ENCODE measurements at regions not wholly inside any gene's neighbourhood (a gene's known extent, or its start where the extent isn't known, plus 50 kb on each side); places are given as distances from the start of the nearest gene placed in this dataset.

GRCh38 chr10:10273661-10274060 is 744.0 kb upstream of the CELF2 start:
- no peaks in the 10 kb centered on the region for H3K36me3 ChIP-seq (ENCODE audit: control insufficient read depth in 3 of 3, insufficient read depth in 2 of 3, low read depth in 1 of 3, low read length in 3 of 3)
- no peaks in the 10 kb centered on the region for H3K4me1 ChIP-seq (ENCODE audit: control insufficient read depth in 3 of 3, insufficient read depth in 2 of 3, low read depth in 1 of 3, low read length in 2 of 3)
- no peak overlapping the region for H3K27ac ChIP-seq (ENCODE audit: low read depth in 1 of 3, low read length in 2 of 3)
- FAIRE-seq = no peak
- H3K9me3 ChIP-seq (ENCODE audit: control insufficient read depth in 2 of 2, insufficient read depth in 1 of 2, low read depth in 1 of 2, low read length in 1 of 2) = no peaks in the 10 kb centered on the region
- no peaks in the 10 kb centered on the region for H3K27me3 ChIP-seq (ENCODE audit: control insufficient read depth in 3 of 3, insufficient read depth in 3 of 3, low read length in 3 of 3)
- H3K4me3 ChIP-seq (ENCODE audit: low read depth in 1 of 3, low read length in 3 of 3) = no peak overlapping the region
- no peak for DNase-seq
- WGBS, 3 donors = 59 to 66% (median 60%) methylated on average over 3 of the region's 3 CpGs

DNA sequence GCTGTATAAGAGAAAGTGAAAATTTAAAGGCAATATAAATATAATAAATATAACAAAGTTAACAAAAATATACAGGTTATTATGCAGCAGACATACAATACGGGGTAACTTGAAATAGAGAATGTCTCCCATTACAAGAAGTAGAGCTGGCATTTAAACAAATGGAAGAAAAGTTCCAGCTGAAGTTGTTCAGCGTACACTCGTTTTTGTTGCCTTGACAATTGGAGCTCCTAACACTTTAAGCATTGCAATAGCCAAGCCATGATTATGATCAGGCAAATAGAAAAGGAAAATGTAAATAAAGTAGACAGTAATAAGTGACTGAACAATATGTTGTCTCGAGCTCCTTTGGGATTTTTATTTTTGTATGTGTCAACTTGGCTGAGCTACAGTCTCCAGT is 737.8 kb upstream of the CELF2 start:
- Histone ChIP-seq H3K36me3 (ENCODE audit: control insufficient read depth in 3 of 3, insufficient read depth in 2 of 3, low read depth in 1 of 3, low read length in 3 of 3) (no peaks in the 10 kb centered on the region), H3K4me1 (ENCODE audit: control insufficient read depth in 3 of 3, insufficient read depth in 2 of 3, low read depth in 1 of 3, low read length in 2 of 3) (no peaks in the 10 kb centered on the region), H3K27me3 (ENCODE audit: control insufficient read depth in 3 of 3, insufficient read depth in 3 of 3, low read length in 3 of 3) (no peaks in the 10 kb centered on the region), H3K27ac (ENCODE audit: low read depth in 1 of 3, low read length in 2 of 3) (no peak overlapping the region), H3K4me3 (ENCODE audit: low read depth in 1 of 3, low read length in 3 of 3) (no peak overlapping the region), H3K9me3 (ENCODE audit: control insufficient read depth in 2 of 2, insufficient read depth in 1 of 2, low read depth in 1 of 2, low read length in 1 of 2) (no peaks in the 10 kb centered on the region)
- WGBS, 3 donors = 52 to 56% (median 55%) methylated on average over 4 of the region's 4 CpGs
- no peak for DNase-seq
- FAIRE-seq = no peak

DNA sequence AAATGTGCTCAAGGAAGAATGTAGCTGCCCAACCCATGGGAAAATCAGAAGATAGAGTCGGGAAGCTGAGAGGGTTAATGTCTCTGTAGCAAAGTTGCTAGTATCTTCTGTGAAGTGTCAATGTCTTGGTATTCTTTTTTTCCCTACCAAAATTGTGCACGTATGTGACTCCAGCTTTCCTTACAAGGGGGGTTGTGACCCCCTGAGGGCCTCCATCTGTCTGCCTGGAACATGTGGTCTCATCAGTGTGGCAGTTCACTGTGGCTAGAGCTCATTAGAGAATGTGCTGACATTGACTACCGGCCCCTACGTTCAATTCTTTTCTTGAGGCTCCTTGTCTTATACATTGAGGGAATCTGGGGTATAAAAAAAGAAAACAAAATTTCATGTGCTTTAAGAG is 725.2 kb upstream of the CELF2 start:
- FAIRE-seq (no peak), DNase-seq (no peak)
- Histone ChIP-seq H3K9me3 (ENCODE audit: control insufficient read depth in 2 of 2, insufficient read depth in 1 of 2, low read depth in 1 of 2, low read length in 1 of 2) (peaks cover 0 to 2% of the 10 kb centered on the region in 2 donors), H3K4me3 (ENCODE audit: low read depth in 1 of 3, low read length in 3 of 3) (no peak overlapping the region), H3K36me3 (ENCODE audit: control insufficient read depth in 3 of 3, insufficient read depth in 2 of 3, low read depth in 1 of 3, low read length in 3 of 3) (no peaks in the 10 kb centered on the region), H3K27me3 (ENCODE audit: control insufficient read depth in 3 of 3, insufficient read depth in 3 of 3, low read length in 3 of 3) (no peaks in the 10 kb centered on the region), H3K4me1 (ENCODE audit: control insufficient read depth in 3 of 3, insufficient read depth in 2 of 3, low read depth in 1 of 3, low read length in 2 of 3) (no peaks in the 10 kb centered on the region), H3K27ac (ENCODE audit: low read depth in 1 of 3, low read length in 2 of 3) (no peak overlapping the region)
- 66 to 84% (median 72%) methylated on average over 4 of the region's 4 CpGs for WGBS, 3 donors

DNA sequence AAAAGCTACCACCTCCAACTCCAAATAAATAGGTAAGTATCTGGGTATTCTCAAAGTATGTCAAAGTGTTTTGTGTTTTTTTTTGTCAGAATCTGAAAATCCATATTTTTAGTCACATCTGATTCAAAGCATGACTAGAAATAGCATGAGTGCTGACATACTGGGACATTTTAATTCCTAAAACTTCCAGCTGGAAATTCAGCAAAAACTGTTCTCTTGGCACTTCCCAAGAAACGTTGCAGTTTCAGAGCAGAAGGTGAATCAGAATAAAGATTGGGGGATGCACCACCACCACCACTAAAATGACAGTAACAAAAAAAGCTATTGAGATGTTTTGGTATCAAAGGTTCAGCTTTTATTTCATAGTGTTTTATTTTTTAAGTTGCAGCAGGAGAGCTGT is 724.6 kb upstream of the CELF2 start:
- peaks cover 0 to 2% of the 10 kb centered on the region in 2 donors for H3K9me3 ChIP-seq (ENCODE audit: control insufficient read depth in 2 of 2, insufficient read depth in 1 of 2, low read depth in 1 of 2, low read length in 1 of 2)
- no peak overlapping the region for H3K4me3 ChIP-seq (ENCODE audit: low read depth in 1 of 3, low read length in 3 of 3)
- H3K27me3 ChIP-seq (ENCODE audit: control insufficient read depth in 3 of 3, insufficient read depth in 3 of 3, low read length in 3 of 3) = no peaks in the 10 kb centered on the region
- no peaks in the 10 kb centered on the region for H3K36me3 ChIP-seq (ENCODE audit: control insufficient read depth in 3 of 3, insufficient read depth in 2 of 3, low read depth in 1 of 3, low read length in 3 of 3)
- FAIRE-seq (no peak), DNase-seq (no peak)
- no peak overlapping the region for H3K27ac ChIP-seq (ENCODE audit: low read depth in 1 of 3, low read length in 2 of 3)
- no peaks in the 10 kb centered on the region for H3K4me1 ChIP-seq (ENCODE audit: control insufficient read depth in 3 of 3, insufficient read depth in 2 of 3, low read depth in 1 of 3, low read length in 2 of 3)
- WGBS, 3 donors = 23 to 28% (median 27%) methylated on average over 1 of the region's 1 CpG

DNA sequence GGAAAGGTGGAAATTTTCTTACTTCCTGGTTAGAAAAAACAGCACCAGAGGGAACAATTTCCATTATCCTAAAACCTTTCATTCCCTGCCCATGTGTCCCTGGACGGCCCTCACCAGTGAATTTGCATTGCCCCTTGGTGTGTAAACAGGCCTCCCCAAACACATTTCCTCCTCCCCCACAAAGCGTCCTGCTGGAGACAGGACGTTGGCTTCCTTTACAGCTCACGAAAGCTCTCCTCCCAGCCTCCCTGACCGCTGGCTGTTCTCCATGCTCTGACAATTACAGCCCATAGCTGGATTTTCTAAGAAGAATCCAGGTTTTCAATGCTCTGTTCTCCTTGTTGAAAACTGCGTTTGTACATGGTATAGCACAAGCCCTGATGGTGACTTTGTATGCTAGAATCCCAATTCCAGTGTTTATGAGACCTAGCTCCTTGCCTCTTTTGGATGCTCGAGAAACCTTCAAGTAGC is 724.2 kb upstream of the CELF2 start:
- H3K27me3 ChIP-seq (ENCODE audit: control insufficient read depth in 3 of 3, insufficient read depth in 3 of 3, low read length in 3 of 3) = no peaks in the 10 kb centered on the region
- peak in 1 of 2 donors; percentile 1 for DNase-seq
- no peaks in the 10 kb centered on the region for H3K36me3 ChIP-seq (ENCODE audit: control insufficient read depth in 3 of 3, insufficient read depth in 2 of 3, low read depth in 1 of 3, low read length in 3 of 3)
- no peak overlapping the region for H3K4me3 ChIP-seq (ENCODE audit: low read depth in 1 of 3, low read length in 3 of 3)
- H3K9me3 ChIP-seq (ENCODE audit: control insufficient read depth in 2 of 2, insufficient read depth in 1 of 2, low read depth in 1 of 2, low read length in 1 of 2) = peaks cover 0 to 2% of the 10 kb centered on the region in 2 donors
- no peak for FAIRE-seq
- H3K4me1 ChIP-seq (ENCODE audit: control insufficient read depth in 3 of 3, insufficient read depth in 2 of 3, low read depth in 1 of 3, low read length in 2 of 3) = no peaks in the 10 kb centered on the region
- 23 to 30% (median 25%) methylated on average over 7 of the region's 7 CpGs for WGBS, 3 donors
- H3K27ac ChIP-seq (ENCODE audit: low read depth in 1 of 3, low read length in 2 of 3) = no peak overlapping the region

DNA sequence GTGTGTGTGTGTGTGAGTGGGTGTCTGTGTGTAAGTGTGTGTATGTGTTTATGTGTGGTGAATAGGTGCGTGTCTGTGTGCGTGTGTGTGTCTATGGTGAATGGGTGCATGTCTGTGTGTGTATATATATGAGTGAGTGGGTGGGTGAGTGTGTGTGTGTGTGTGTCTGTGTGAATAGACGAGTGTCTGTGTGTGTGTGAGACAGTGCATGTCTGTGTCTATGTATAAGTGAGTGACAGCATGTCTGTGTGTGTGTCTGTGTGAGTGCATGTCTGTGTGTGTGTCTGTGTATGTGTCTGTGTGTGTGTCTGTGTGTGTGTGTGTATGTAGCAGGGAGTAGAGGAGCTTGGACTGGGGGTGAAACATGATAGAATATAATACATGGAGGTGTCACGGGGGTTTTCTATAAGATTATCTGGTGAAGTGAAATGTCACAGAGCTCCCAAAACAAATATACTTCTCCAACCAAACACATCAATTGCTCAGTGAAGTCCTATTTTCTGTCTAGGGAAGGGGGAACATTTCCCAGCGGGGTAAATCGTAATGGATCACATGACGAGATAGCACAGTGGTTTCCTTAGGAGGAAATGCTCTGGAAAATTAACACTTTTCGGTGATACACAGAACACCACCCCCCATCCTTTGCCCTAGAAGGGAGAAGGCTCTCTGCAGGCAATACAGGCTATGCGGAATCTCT is 723.3 kb upstream of the CELF2 start:
- Histone ChIP-seq H3K4me1 (ENCODE audit: control insufficient read depth in 3 of 3, insufficient read depth in 2 of 3, low read depth in 1 of 3, low read length in 2 of 3) (no peaks in the 10 kb centered on the region), H3K27me3 (ENCODE audit: control insufficient read depth in 3 of 3, insufficient read depth in 3 of 3, low read length in 3 of 3) (no peaks in the 10 kb centered on the region), H3K27ac (ENCODE audit: low read depth in 1 of 3, low read length in 2 of 3) (no peak overlapping the region), H3K36me3 (ENCODE audit: control insufficient read depth in 3 of 3, insufficient read depth in 2 of 3, low read depth in 1 of 3, low read length in 3 of 3) (no peaks in the 10 kb centered on the region), H3K4me3 (ENCODE audit: low read depth in 1 of 3, low read length in 3 of 3) (no peak overlapping the region), H3K9me3 (ENCODE audit: control insufficient read depth in 2 of 2, insufficient read depth in 1 of 2, low read depth in 1 of 2, low read length in 1 of 2) (peaks cover 0 to 2% of the 10 kb centered on the region in 2 donors)
- 70 to 84% (median 77%) methylated on average over 9 of the region's 9 CpGs for WGBS, 3 donors
- FAIRE-seq (no peak), DNase-seq (no peak)

GRCh38 chr10:10294881-10295529 is 722.7 kb upstream of the CELF2 start:
- no peaks in the 10 kb centered on the region for H3K36me3 ChIP-seq (ENCODE audit: control insufficient read depth in 3 of 3, insufficient read depth in 2 of 3, low read depth in 1 of 3, low read length in 3 of 3)
- 79 to 84% (median 83%) methylated on average over 29 of the region's 29 CpGs for WGBS, 3 donors
- no peaks in the 10 kb centered on the region for H3K4me1 ChIP-seq (ENCODE audit: control insufficient read depth in 3 of 3, insufficient read depth in 2 of 3, low read depth in 1 of 3, low read length in 2 of 3)
- H3K27ac ChIP-seq (ENCODE audit: low read depth in 1 of 3, low read length in 2 of 3) = no peak overlapping the region
- FAIRE-seq (no peak), DNase-seq (no peak)
- H3K4me3 ChIP-seq (ENCODE audit: low read depth in 1 of 3, low read length in 3 of 3) = no peak overlapping the region
- H3K9me3 ChIP-seq (ENCODE audit: control insufficient read depth in 2 of 2, insufficient read depth in 1 of 2, low read depth in 1 of 2, low read length in 1 of 2) = no peaks in the 10 kb centered on the region
- H3K27me3 ChIP-seq (ENCODE audit: control insufficient read depth in 3 of 3, insufficient read depth in 3 of 3, low read length in 3 of 3) = no peaks in the 10 kb centered on the region

- no peaks in the 10 kb centered on the region for H3K4me1 ChIP-seq (ENCODE audit: control insufficient read depth in 3 of 3, insufficient read depth in 2 of 3, low read depth in 1 of 3, low read length in 2 of 3)
- H3K4me3 ChIP-seq (ENCODE audit: low read depth in 1 of 3, low read length in 3 of 3) = no peak overlapping the region
- FAIRE-seq = no peak
- WGBS, 3 donors = 71 to 75% (median 72%) methylated on average over 10 of the region's 10 CpGs
- no peak for DNase-seq
- H3K27me3 ChIP-seq (ENCODE audit: control insufficient read depth in 3 of 3, insufficient read depth in 3 of 3, low read length in 3 of 3) = no peaks in the 10 kb centered on the region
- H3K9me3 ChIP-seq (ENCODE audit: control insufficient read depth in 2 of 2, insufficient read depth in 1 of 2, low read depth in 1 of 2, low read length in 1 of 2) = no peaks in the 10 kb centered on the region
- H3K27ac ChIP-seq (ENCODE audit: low read depth in 1 of 3, low read length in 2 of 3) = no peak overlapping the region
- no peaks in the 10 kb centered on the region for H3K36me3 ChIP-seq (ENCODE audit: control insufficient read depth in 3 of 3, insufficient read depth in 2 of 3, low read depth in 1 of 3, low read length in 3 of 3)
Observed at GRCh38 chr10:10295537-10295936, 722.1 kb upstream of the CELF2 start.

All from small intestine (tissue), 7 donors.